ENCODE measurements at regions not wholly inside any gene's neighbourhood (a gene's known extent, or its start where the extent isn't known, plus 50 kb on each side); places are given as distances from the start of the nearest gene placed in this dataset.

GRCh38 chr4:129167640-129168260 lies 71.8 kb downstream of the C4orf33 start:
- no peak for DNase-seq
- no peaks in the 10 kb centered on the region for H3K4me1 Mint-ChIP-seq (ENCODE audit: low read depth)
- no peak; the same call in 1 of the 2 replicates for TF ChIP-seq CTCF (IDR thresholded peaks at IDR 0.05)
- peaks cover 1% of the 10 kb centered on the region for H3K27me3 Mint-ChIP-seq (ENCODE audit: insufficient read depth)
- no peaks in the 10 kb centered on the region for H3K36me3 Mint-ChIP-seq (ENCODE audit: low read depth)
- no peak overlapping the region for H3K27ac Mint-ChIP-seq
- H3K4me3 Mint-ChIP-seq = no peak overlapping the region
- H3K9me3 Mint-ChIP-seq = no peaks in the 10 kb centered on the region

GRCh38 chr4:129172181-129172580 lies 76.2 kb downstream of the C4orf33 start:
- H3K9me3 Mint-ChIP-seq = no peaks in the 10 kb centered on the region

GRCh38 chr4:129176864-129177263 lies 80.9 kb downstream of the C4orf33 start:
- no peak overlapping the region for H3K27ac Mint-ChIP-seq
- H3K9me3 Mint-ChIP-seq = no peaks in the 10 kb centered on the region
- peaks cover 5% of the 10 kb centered on the region; the same call in 1 of the 2 replicates for H3K27me3 Mint-ChIP-seq (ENCODE audit: insufficient read depth)
- TF ChIP-seq CTCF (IDR thresholded peaks at IDR 0.05) = no peak
- no peak for DNase-seq
- H3K4me3 Mint-ChIP-seq = no peak overlapping the region
- H3K4me1 Mint-ChIP-seq (ENCODE audit: low read depth) = no peaks in the 10 kb centered on the region
- no peaks in the 10 kb centered on the region for H3K36me3 Mint-ChIP-seq (ENCODE audit: low read depth)

More at GRCh38 chr4:129172181-129172580, 76.2 kb downstream of the C4orf33 start:
- Mint-ChIP-seq H3K27me3 (ENCODE audit: insufficient read depth) (peaks cover 5% of the 10 kb centered on the region), H3K36me3 (ENCODE audit: low read depth) (no peaks in the 10 kb centered on the region), H3K4me3 (no peak overlapping the region), H3K27ac (no peak overlapping the region), H3K4me1 (ENCODE audit: low read depth) (no peaks in the 10 kb centered on the region)
- TF ChIP-seq CTCF (IDR thresholded peaks at IDR 0.05) = no peak
- DNase-seq = no peak

- no peak for DNase-seq
- no peak overlapping the region for H3K4me3 Mint-ChIP-seq
- no peaks in the 10 kb centered on the region for H3K4me1 Mint-ChIP-seq (ENCODE audit: low read depth)
- no peaks in the 10 kb centered on the region for H3K9me3 Mint-ChIP-seq
- H3K27me3 Mint-ChIP-seq (ENCODE audit: insufficient read depth) = peaks cover 3% of the 10 kb centered on the region
- TF ChIP-seq CTCF (IDR thresholded peaks at IDR 0.05) = no peak
- no peaks in the 10 kb centered on the region for H3K36me3 Mint-ChIP-seq (ENCODE audit: low read depth)
- no peak overlapping the region for H3K27ac Mint-ChIP-seq
Measured at GRCh38 chr4:129179276-129179675, 83.3 kb downstream of the C4orf33 start.

GRCh38 chr4:129189630-129190029 lies 93.7 kb downstream of the C4orf33 start:
- no peaks in the 10 kb centered on the region for H3K4me1 Mint-ChIP-seq (ENCODE audit: low read depth)
- no peak overlapping the region; the same call in 1 of the 2 replicates for H3K4me3 Mint-ChIP-seq
- H3K27ac Mint-ChIP-seq = no peak overlapping the region
- no peak for TF ChIP-seq CTCF (IDR thresholded peaks at IDR 0.05)
- DNase-seq = no peak
- H3K36me3 Mint-ChIP-seq (ENCODE audit: low read depth) = no peaks in the 10 kb centered on the region
- no peaks in the 10 kb centered on the region for H3K9me3 Mint-ChIP-seq
- H3K27me3 Mint-ChIP-seq (ENCODE audit: insufficient read depth) = peaks cover 3% of the 10 kb centered on the region; the same call in 1 of the 2 replicates
